CD14-positive monocyte (primary cell): ENCODE measurements at regions not wholly inside any gene's neighbourhood (a gene's known extent, or its start where the extent isn't known, plus 50 kb on each side); places are given as distances from the start of the nearest gene placed in this dataset.

Experiments
- DNase-seq, 3 donors: peaks; one replicate each; pipeline ENCODE4 v3.0.0-alpha.2; 2011 to 2022
- H2AFZ ChIP-seq: 2 replicates; pipeline ENCODE4 v1.6.0; 2012; ENCODE audit warnings: mild to moderate bottlenecking, low read depth, low read length, inconsistent platforms; ENCODE audit not compliant: insufficient read depth, poor library complexity, severe bottlenecking
- H3K27ac ChIP-seq, 2 donors: 1 replicate in 1 of 2; 2 replicates in 1 of 2; pipeline ENCODE4 v1.5.1; 2012 to 2013; ENCODE audit warnings: low read length in 2 of 2, control low read depth in 1 of 2, inconsistent platforms in 1 of 2, low read depth in 1 of 2, mild to moderate bottlenecking in 1 of 2
- H3K27me3 ChIP-seq, 2 donors: one replicate each; pipeline versions ENCODE4 v1.6.0 to v1.6.1; 2011 to 2013; ENCODE audit warnings: low read length in 2 of 2; ENCODE audit not compliant: control insufficient read depth in 2 of 2, insufficient read depth in 2 of 2
- H3K36me3 ChIP-seq, 2 donors: replicated peaks in 1 of 2; 1 replicate in 1 of 2; 2 replicates in 1 of 2; pipeline versions ENCODE4 v1.5.1 to v1.6.1; 2012 to 2013; ENCODE audit warnings: low read length in 2 of 2, control low read depth in 1 of 2, inconsistent platforms in 1 of 2, mild to moderate bottlenecking in 1 of 2; ENCODE audit not compliant: insufficient read depth in 2 of 2, control insufficient read depth in 1 of 2
- H3K4me1 ChIP-seq, 2 donors: 1 replicate in 1 of 2; 2 replicates in 1 of 2; pipeline versions ENCODE4 v1.5.1 to v1.6.1; 2012 to 2013; ENCODE audit warnings: low read length in 2 of 2, control low read depth in 1 of 2, inconsistent platforms in 1 of 2, mild to moderate bottlenecking in 1 of 2, moderate library complexity in 1 of 2; ENCODE audit not compliant: insufficient read depth in 2 of 2, control insufficient read depth in 1 of 2
- H3K4me2 ChIP-seq: replicated peaks from 2 replicates; pipeline ENCODE3; 2012; ENCODE audit warnings: low read length, moderate library complexity, mild to moderate bottlenecking; ENCODE audit not compliant: poor library complexity, severe bottlenecking; ENCODE audit errors: extremely low read depth
- H3K4me3 ChIP-seq, 3 experiments: fragments of 200-600 bp in 1 of 3; sonication (generic) in 1 of 3; replicated peaks in 1 of 3; 1 replicate in 2 of 3; 2 replicates in 1 of 3; pipeline ENCODE4 v1.5.1; 2011 to 2013; ENCODE audit warnings: low read length in 3 of 3, mild to moderate bottlenecking in 3 of 3, control low read depth in 2 of 3, low read depth in 2 of 3, inconsistent platforms in 1 of 3, moderate library complexity in 1 of 3
- H3K79me2 ChIP-seq: 2 replicates; pipeline ENCODE4 v1.6.0; 2012; ENCODE audit warnings: mild to moderate bottlenecking, control low read depth, inconsistent platforms, low read length, moderate library complexity; ENCODE audit not compliant: insufficient read depth
- H3K9ac ChIP-seq: 2 replicates; pipeline ENCODE4 v1.6.0; 2017; ENCODE audit warnings: low read length, mild to moderate bottlenecking; ENCODE audit not compliant: insufficient read depth, poor library complexity, severe bottlenecking
- H3K9me3 ChIP-seq, 2 donors: replicated peaks in 1 of 2; 1 replicate in 1 of 2; 2 replicates in 1 of 2; pipeline versions ENCODE4 v1.5.1 to v1.6.1; 2012 to 2013; ENCODE audit warnings: low read length in 2 of 2, control low read depth in 1 of 2; ENCODE audit not compliant: control insufficient read depth in 1 of 2, insufficient read depth in 1 of 2
- H4K20me1 ChIP-seq: 2 replicates; pipeline ENCODE4 v1.6.0; 2012; ENCODE audit warnings: mild to moderate bottlenecking, low read length, control low read depth, moderate library complexity; ENCODE audit not compliant: insufficient read depth
- H3K27ac Mint-ChIP-seq, 7 donors: one replicate each; pipeline ENCODE4 v1.8.0; 2020; ENCODE audit warnings: mild to moderate bottlenecking in 7 of 7, mixed read lengths in 7 of 7, moderate library complexity in 6 of 7, inconsistent platforms in 2 of 7
- H3K27me3 Mint-ChIP-seq, 3 donors: one replicate each; pipeline ENCODE4 v1.8.0; 2021 to 2022; ENCODE audit warnings: low read depth in 3 of 3, mild to moderate bottlenecking in 3 of 3, mixed read lengths in 3 of 3, moderate library complexity in 3 of 3, inconsistent platforms in 1 of 3
- H3K36me3 Mint-ChIP-seq, 2 donors: one replicate each; pipeline ENCODE4 v1.8.0; 2020; ENCODE audit warnings: mixed read lengths in 2 of 2, inconsistent platforms in 1 of 2, mild to moderate bottlenecking in 1 of 2
- H3K4me1 Mint-ChIP-seq: one replicate; pipeline ENCODE4 v1.8.0; 2020; ENCODE audit warnings: mild to moderate bottlenecking, mixed read lengths
- H3K4me3 Mint-ChIP-seq, 2 donors: one replicate each; pipeline ENCODE4 v1.8.0; 2020; ENCODE audit warnings: mild to moderate bottlenecking in 2 of 2, mixed read lengths in 2 of 2, moderate library complexity in 1 of 2
- H3K9me3 Mint-ChIP-seq, 7 donors: one replicate each; pipeline ENCODE4 v1.8.0; 2020 to 2022; ENCODE audit warnings: mixed read lengths in 7 of 7, mild to moderate bottlenecking in 6 of 7, moderate library complexity in 6 of 7, inconsistent platforms in 2 of 7
- WGBS: methylation state at CpG from one replicate; pipeline ENCODE4 v1.1.5; 2013; ENCODE audit warnings: missing lambda C conversion rate; ENCODE audit not compliant: insufficient coverage; 5-methylcytosine and 5-hydroxymethylcytosine counted together
- intact Hi-C, 2 donors: fragments of 100-400 bp; cut with micrococcal nuclease; formaldehyde crosslinking; loops; one replicate each; pipeline versions ENCODE4 v1.15.0 to v1.15.1; 2023
- TF ChIP-seq, protein P1 (sequence below): fragments of 200-600 bp; IDR thresholded peaks from one replicate; pipeline ENCODE4 v1.8.0; 2022; ENCODE audit warnings: antibody characterized with exemption, mild to moderate bottlenecking

DNA sequence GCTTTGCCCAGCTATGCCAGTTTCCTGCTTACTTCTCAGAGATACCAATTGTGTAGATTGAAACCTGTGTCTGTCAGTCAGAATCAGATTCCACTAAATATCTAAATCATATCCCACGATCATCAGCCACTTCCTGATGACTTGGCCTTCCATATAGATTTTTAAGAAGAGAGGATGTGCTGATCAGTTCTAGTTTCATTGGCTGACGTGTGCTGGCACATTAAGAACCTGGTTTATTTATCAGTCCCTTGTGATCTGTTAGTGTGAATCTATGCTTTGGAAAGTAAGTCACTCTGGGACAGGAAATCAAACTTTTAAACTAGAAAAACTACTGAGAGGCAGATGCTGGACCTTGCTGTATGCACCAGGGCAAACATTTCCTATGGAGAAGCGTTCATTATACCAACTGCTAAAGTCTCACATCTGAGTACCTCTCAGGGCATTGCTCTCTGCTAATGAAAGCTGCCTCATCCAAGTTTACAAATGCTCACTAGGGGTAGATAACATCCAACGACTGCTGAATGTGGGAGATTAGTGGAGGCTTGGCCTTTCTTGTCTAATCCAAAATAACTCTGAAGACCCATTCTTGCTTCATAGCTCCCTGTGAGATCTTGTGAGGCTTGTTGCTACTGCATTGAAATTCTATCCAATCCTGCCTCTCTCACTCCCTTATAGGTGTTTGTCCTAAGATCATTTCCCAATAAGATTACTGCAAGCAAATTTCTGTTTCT lies 109.1 kb downstream of the ARL4A start:
- H3K36me3 ChIP-seq: no peaks in the 10 kb centered on the region
- no peaks in the 10 kb centered on the region for H3K36me3 Mint-ChIP-seq
- H3K4me3 ChIP-seq: no peak overlapping the region
- no peak for DNase-seq
- WGBS: no CpG with 5 or more reads among the region's 4 CpGs
- H3K4me1 Mint-ChIP-seq: no peaks in the 10 kb centered on the region
- TF ChIP-seq, protein P1, sequence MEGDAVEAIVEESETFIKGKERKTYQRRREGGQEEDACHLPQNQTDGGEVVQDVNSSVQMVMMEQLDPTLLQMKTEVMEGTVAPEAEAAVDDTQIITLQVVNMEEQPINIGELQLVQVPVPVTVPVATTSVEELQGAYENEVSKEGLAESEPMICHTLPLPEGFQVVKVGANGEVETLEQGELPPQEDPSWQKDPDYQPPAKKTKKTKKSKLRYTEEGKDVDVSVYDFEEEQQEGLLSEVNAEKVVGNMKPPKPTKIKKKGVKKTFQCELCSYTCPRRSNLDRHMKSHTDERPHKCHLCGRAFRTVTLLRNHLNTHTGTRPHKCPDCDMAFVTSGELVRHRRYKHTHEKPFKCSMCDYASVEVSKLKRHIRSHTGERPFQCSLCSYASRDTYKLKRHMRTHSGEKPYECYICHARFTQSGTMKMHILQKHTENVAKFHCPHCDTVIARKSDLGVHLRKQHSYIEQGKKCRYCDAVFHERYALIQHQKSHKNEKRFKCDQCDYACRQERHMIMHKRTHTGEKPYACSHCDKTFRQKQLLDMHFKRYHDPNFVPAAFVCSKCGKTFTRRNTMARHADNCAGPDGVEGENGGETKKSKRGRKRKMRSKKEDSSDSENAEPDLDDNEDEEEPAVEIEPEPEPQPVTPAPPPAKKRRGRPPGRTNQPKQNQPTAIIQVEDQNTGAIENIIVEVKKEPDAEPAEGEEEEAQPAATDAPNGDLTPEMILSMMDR: no peak
- H3K4me1 ChIP-seq: no peaks in the 10 kb centered on the region
- H2AFZ ChIP-seq: no peak overlapping the region
- peaks cover 10 to 12% of the 10 kb centered on the region in 2 donors for H3K9me3 ChIP-seq
- no peaks in the 10 kb centered on the region for H4K20me1 ChIP-seq
- H3K27ac Mint-ChIP-seq: no peak overlapping the region
- intact Hi-C loops: no loop called here
- no peak overlapping the region for H3K27ac ChIP-seq
- no peak overlapping the region for H3K4me2 ChIP-seq
- no peaks in the 10 kb centered on the region for H3K79me2 ChIP-seq
- no peak overlapping the region for H3K4me3 Mint-ChIP-seq
- H3K9ac ChIP-seq: no peak overlapping the region
- peaks cover 0 to 1% (median 0%) of the 10 kb centered on the region in 3 donors for H3K27me3 Mint-ChIP-seq
- no peaks in the 10 kb centered on the region for H3K27me3 ChIP-seq
- H3K9me3 Mint-ChIP-seq: peaks cover 0 to 10% (median 3%) of the 10 kb centered on the region in 7 donors

DNA sequence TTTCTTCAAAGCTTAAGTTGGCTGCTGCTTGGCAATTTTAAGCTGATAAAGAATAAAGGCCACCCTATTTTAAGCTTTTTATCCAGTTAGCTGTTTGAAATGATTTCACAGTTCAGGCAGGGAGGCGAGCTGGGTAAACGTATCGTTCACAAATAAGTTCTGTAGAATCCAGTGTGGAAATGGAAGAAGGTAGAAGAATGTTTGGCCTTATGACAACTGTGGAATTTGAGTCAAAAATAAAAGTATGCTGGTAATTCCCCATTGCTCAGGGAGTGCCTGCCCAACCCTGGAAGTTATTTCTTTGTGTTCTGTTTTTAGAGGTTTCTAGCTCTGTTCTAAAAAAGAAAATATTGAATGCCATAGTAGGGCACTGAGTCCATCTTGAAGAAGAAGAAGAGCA lies 113.1 kb downstream of the ARL4A start:
- no peak for DNase-seq
- Histone ChIP-seq H3K4me1 (no peaks in the 10 kb centered on the region), H3K36me3 (no peaks in the 10 kb centered on the region), H3K4me2 (no peak overlapping the region), H3K27me3 (no peaks in the 10 kb centered on the region), H3K9me3 (peaks cover 0 to 2% of the 10 kb centered on the region in 2 donors), H3K9ac (no peak overlapping the region), H3K79me2 (no peaks in the 10 kb centered on the region), H2AFZ (no peak overlapping the region), H3K4me3 (no peak overlapping the region), H3K27ac (no peak overlapping the region), H4K20me1 (no peaks in the 10 kb centered on the region)
- peaks cover 0 to 2% (median 0%) of the 10 kb centered on the region in 7 donors for H3K9me3 Mint-ChIP-seq
- no peaks in the 10 kb centered on the region for H3K4me1 Mint-ChIP-seq
- no peak overlapping the region for H3K27ac Mint-ChIP-seq
- 92% methylated on average over 3 of the region's 3 CpGs for WGBS
- H3K27me3 Mint-ChIP-seq: peaks cover 0 to 1% (median 0%) of the 10 kb centered on the region in 3 donors
- H3K36me3 Mint-ChIP-seq: no peaks in the 10 kb centered on the region
- intact Hi-C loops: no loop called here
- TF ChIP-seq, protein P1: no peak
- H3K4me3 Mint-ChIP-seq: no peak overlapping the region
